ENCODE measurements at regions not wholly inside any gene's neighbourhood (a gene's known extent, or its start where the extent isn't known, plus 50 kb on each side); places are given as distances from the start of the nearest gene placed in this dataset.
"Not testable (repeated sequence)": the region's sequence is repeated elsewhere in the genome, so short reads cannot be mapped to it uniquely, and the experiment has no call there.

- Histone ChIP-seq H3K4me3 (ENCODE audit: low read length) (no peak overlapping the region), H3K9me3 (ENCODE audit: control insufficient read depth, insufficient read depth, low read length) (no peaks in the 10 kb centered on the region), H3K27ac (ENCODE audit: low read length) (no peak overlapping the region), H3K4me1 (ENCODE audit: control insufficient read depth, insufficient read depth, low read length) (no peaks in the 10 kb centered on the region), H3K36me3 (ENCODE audit: control insufficient read depth, insufficient read depth, low read length) (no peaks in the 10 kb centered on the region), H3K27me3 (ENCODE audit: control insufficient read depth, insufficient read depth, low read length) (no peaks in the 10 kb centered on the region)
- intact Hi-C loops (cut with micrococcal nuclease) = no loop called here
- ATAC-seq = no peak
- Mint-ChIP-seq H3K27me3 (ENCODE audit: low read depth in 2 of 2) (no peaks in the 10 kb centered on the region), H3K4me3 (no peak overlapping the region), H3K4me1 (no peaks in the 10 kb centered on the region), H3K36me3 (no peaks in the 10 kb centered on the region), H3K27ac (no peak overlapping the region), H3K9me3 (no peaks in the 10 kb centered on the region)
- TF ChIP-seq CTCF (IDR thresholded peaks at IDR 0.05) = no peak
- WGBS (ENCODE audit: insufficient coverage) = 91% methylated on average over 7 of the region's 13 CpGs
- DNase-seq = no peak
Measured at GRCh38 chr7:152544971-152545619, 109.3 kb upstream of the KMT2C start.

GRCh38 chr7:152544481-152544927 is 108.7 kb upstream of the KMT2C start:
- intact Hi-C loops (cut with micrococcal nuclease) = no loop called here
- Histone ChIP-seq H3K9me3 (ENCODE audit: control insufficient read depth, insufficient read depth, low read length) (no peaks in the 10 kb centered on the region), H3K4me1 (ENCODE audit: control insufficient read depth, insufficient read depth, low read length) (no peaks in the 10 kb centered on the region), H3K27me3 (ENCODE audit: control insufficient read depth, insufficient read depth, low read length) (no peaks in the 10 kb centered on the region), H3K36me3 (ENCODE audit: control insufficient read depth, insufficient read depth, low read length) (no peaks in the 10 kb centered on the region), H3K4me3 (ENCODE audit: low read length) (no peak overlapping the region), H3K27ac (ENCODE audit: low read length) (no peak overlapping the region)
- Mint-ChIP-seq H3K4me1 (no peaks in the 10 kb centered on the region), H3K9me3 (no peaks in the 10 kb centered on the region), H3K4me3 (no peak overlapping the region), H3K27ac (no peak overlapping the region), H3K36me3 (no peaks in the 10 kb centered on the region), H3K27me3 (ENCODE audit: low read depth in 2 of 2) (no peaks in the 10 kb centered on the region)
- TF ChIP-seq CTCF (IDR thresholded peaks at IDR 0.05) = no peak
- 89% methylated on average over 21 of the region's 21 CpGs for WGBS (ENCODE audit: insufficient coverage)
- DNase-seq = no peak
- ATAC-seq = no peak

GRCh38 chr7:152543799-152544198 is 108.0 kb upstream of the KMT2C start:
- Mint-ChIP-seq H3K4me3 (no peak overlapping the region), H3K27me3 (ENCODE audit: low read depth in 2 of 2) (no peaks in the 10 kb centered on the region), H3K4me1 (no peaks in the 10 kb centered on the region), H3K27ac (no peak overlapping the region), H3K36me3 (no peaks in the 10 kb centered on the region), H3K9me3 (no peaks in the 10 kb centered on the region)
- Histone ChIP-seq H3K4me1 (ENCODE audit: control insufficient read depth, insufficient read depth, low read length) (no peaks in the 10 kb centered on the region), H3K4me3 (ENCODE audit: low read length) (no peak overlapping the region), H3K9me3 (ENCODE audit: control insufficient read depth, insufficient read depth, low read length) (no peaks in the 10 kb centered on the region), H3K27me3 (ENCODE audit: control insufficient read depth, insufficient read depth, low read length) (no peaks in the 10 kb centered on the region), H3K27ac (ENCODE audit: low read length) (no peak overlapping the region), H3K36me3 (ENCODE audit: control insufficient read depth, insufficient read depth, low read length) (no peaks in the 10 kb centered on the region)
- intact Hi-C loops (cut with micrococcal nuclease) = no loop called here
- DNase-seq = no peak
- no peak for TF ChIP-seq CTCF (IDR thresholded peaks at IDR 0.05)
- WGBS (ENCODE audit: insufficient coverage) = 89% methylated on average over 3 of the region's 5 CpGs
- no peak for ATAC-seq

- Mint-ChIP-seq H3K27ac (no peak overlapping the region), H3K4me3 (no peak overlapping the region), H3K9me3 (no peaks in the 10 kb centered on the region), H3K36me3 (no peaks in the 10 kb centered on the region), H3K4me1 (no peaks in the 10 kb centered on the region), H3K27me3 (ENCODE audit: low read depth in 2 of 2) (no peaks in the 10 kb centered on the region)
- Histone ChIP-seq H3K36me3 (ENCODE audit: control insufficient read depth, insufficient read depth, low read length) (no peaks in the 10 kb centered on the region), H3K27me3 (ENCODE audit: control insufficient read depth, insufficient read depth, low read length) (no peaks in the 10 kb centered on the region), H3K27ac (ENCODE audit: low read length) (no peak overlapping the region), H3K4me3 (ENCODE audit: low read length) (no peak overlapping the region), H3K4me1 (ENCODE audit: control insufficient read depth, insufficient read depth, low read length) (no peaks in the 10 kb centered on the region), H3K9me3 (ENCODE audit: control insufficient read depth, insufficient read depth, low read length) (no peaks in the 10 kb centered on the region)
- no peak for DNase-seq
- intact Hi-C loops (cut with micrococcal nuclease) = no loop called here
- ATAC-seq = no peak
- WGBS (ENCODE audit: insufficient coverage) = 95% methylated on average over 4 of the region's 5 CpGs
- no peak for TF ChIP-seq CTCF (IDR thresholded peaks at IDR 0.05)
Measured at GRCh38 chr7:152541892-152542291, 106.1 kb upstream of the KMT2C start.

- H3K36me3 ChIP-seq (ENCODE audit: control insufficient read depth, insufficient read depth, low read length); H3K4me1 Mint-ChIP-seq; DNase-seq; H3K4me1 ChIP-seq (ENCODE audit: control insufficient read depth, insufficient read depth, low read length); H3K27me3 ChIP-seq (ENCODE audit: control insufficient read depth, insufficient read depth, low read length); ATAC-seq; H3K4me3 Mint-ChIP-seq; H3K9me3 ChIP-seq (ENCODE audit: control insufficient read depth, insufficient read depth, low read length); H3K27ac ChIP-seq (ENCODE audit: low read length); H3K27me3 Mint-ChIP-seq (ENCODE audit: low read depth in 2 of 2); H3K9me3 Mint-ChIP-seq; H3K27ac Mint-ChIP-seq; intact Hi-C loops (cut with micrococcal nuclease); H3K4me3 ChIP-seq (ENCODE audit: low read length); H3K36me3 Mint-ChIP-seq: not testable (repeated sequence)
- 98% methylated on average over 17 of the region's 17 CpGs for WGBS (ENCODE audit: insufficient coverage)
Measured at GRCh38 chr7:152539190-152539495, 103.3 kb upstream of the KMT2C start.
